SIG-M5 treated with dmso at 0.1 percent for 504 hours (cell line): ENCODE measurements at regions not wholly inside any gene's neighbourhood (a gene's known extent, or its start where the extent isn't known, plus 50 kb on each side); places are given as distances from the start of the nearest gene placed in this dataset.

Experiments used
- DNase-seq: peaks from one replicate; lab custom pipeline; 2025; ENCODE audit not compliant: unreplicated experiment; lab: John Stamatoyannopoulos, UW

- DNase-seq: no peak
Measured at GRCh38 chr4:151822331-151822730, 61.5 kb upstream of the GATB start.

GRCh38 chr4:151820004-151820403 lies 59.2 kb upstream of the GATB start:
- no peak for DNase-seq

GRCh38 chr4:151811403-151811802 lies 50.6 kb upstream of the GATB start:
- no peak for DNase-seq
